ENCODE measurements at regions not wholly inside any gene's neighbourhood (a gene's known extent, or its start where the extent isn't known, plus 50 kb on each side); places are given as distances from the start of the nearest gene placed in this dataset.
"Not testable (repeated sequence)": the region's sequence is repeated elsewhere in the genome, so short reads cannot be mapped to it uniquely, and the experiment has no call there.

DNA sequence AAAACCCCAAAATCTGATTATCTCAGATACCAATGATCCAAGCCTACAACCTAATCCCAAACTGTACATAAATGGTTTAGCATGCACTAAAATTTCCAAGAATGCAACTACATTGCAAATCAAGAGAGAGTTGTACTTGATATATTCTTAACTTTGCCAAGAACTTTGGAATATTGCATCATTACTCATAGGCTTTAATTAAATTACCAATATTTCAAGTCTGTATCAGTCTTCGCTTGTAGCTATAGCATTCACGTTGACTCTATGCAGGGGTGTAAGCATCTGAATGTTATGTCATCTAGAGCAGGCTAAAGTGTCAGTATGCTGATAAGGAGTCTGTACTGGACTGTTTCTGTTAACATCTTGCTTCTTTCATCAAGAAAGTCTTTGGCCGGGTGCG is 56.3 kb downstream of the FOXI3 start:
- no peak overlapping the region for H3K27ac ChIP-seq (ENCODE audit: low read depth, low read length)
- H3K9me3 ChIP-seq (ENCODE audit: insufficient read depth, low read length), result no peaks in the 10 kb centered on the region
- no peak overlapping the region for H3K4me2 ChIP-seq (ENCODE audit: low read depth, low read length, poor library complexity, severe bottlenecking)
- H2AFZ ChIP-seq (ENCODE audit: low read depth, low read length, severe bottlenecking), result no peak overlapping the region
- H3K36me3 ChIP-seq (ENCODE audit: low read length), result no peaks in the 10 kb centered on the region
- TF ChIP-seq, protein P1, sequence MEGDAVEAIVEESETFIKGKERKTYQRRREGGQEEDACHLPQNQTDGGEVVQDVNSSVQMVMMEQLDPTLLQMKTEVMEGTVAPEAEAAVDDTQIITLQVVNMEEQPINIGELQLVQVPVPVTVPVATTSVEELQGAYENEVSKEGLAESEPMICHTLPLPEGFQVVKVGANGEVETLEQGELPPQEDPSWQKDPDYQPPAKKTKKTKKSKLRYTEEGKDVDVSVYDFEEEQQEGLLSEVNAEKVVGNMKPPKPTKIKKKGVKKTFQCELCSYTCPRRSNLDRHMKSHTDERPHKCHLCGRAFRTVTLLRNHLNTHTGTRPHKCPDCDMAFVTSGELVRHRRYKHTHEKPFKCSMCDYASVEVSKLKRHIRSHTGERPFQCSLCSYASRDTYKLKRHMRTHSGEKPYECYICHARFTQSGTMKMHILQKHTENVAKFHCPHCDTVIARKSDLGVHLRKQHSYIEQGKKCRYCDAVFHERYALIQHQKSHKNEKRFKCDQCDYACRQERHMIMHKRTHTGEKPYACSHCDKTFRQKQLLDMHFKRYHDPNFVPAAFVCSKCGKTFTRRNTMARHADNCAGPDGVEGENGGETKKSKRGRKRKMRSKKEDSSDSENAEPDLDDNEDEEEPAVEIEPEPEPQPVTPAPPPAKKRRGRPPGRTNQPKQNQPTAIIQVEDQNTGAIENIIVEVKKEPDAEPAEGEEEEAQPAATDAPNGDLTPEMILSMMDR (IDR thresholded peaks at IDR 0.05; ENCODE audit: insufficient read depth, low read length, poor library complexity, severe bottlenecking), result no peak
- no peak for TF ChIP-seq EZH2phosphoT487 (conservative IDR thresholded peaks at IDR 0.05; ENCODE audit: low read length)
- H3K4me3 ChIP-seq (ENCODE audit: insufficient read depth, low read length, poor library complexity, severe bottlenecking), result no peak overlapping the region
- no peaks in the 10 kb centered on the region for H3K9me2 ChIP-seq (replicated peaks; ENCODE audit: insufficient read depth, low read length)
- H3F3A ChIP-seq (ENCODE audit: insufficient read depth), result no peaks in the 10 kb centered on the region
- no peaks in the 10 kb centered on the region for H3K79me2 ChIP-seq (ENCODE audit: insufficient read depth, low read length)
- no peaks in the 10 kb centered on the region for H4K20me1 ChIP-seq (ENCODE audit: low read depth, low read length)
- no peaks in the 10 kb centered on the region for H3K27me3 ChIP-seq (ENCODE audit: low read length)
- H3K9ac ChIP-seq (ENCODE audit: low read length), result no peak overlapping the region

DNA sequence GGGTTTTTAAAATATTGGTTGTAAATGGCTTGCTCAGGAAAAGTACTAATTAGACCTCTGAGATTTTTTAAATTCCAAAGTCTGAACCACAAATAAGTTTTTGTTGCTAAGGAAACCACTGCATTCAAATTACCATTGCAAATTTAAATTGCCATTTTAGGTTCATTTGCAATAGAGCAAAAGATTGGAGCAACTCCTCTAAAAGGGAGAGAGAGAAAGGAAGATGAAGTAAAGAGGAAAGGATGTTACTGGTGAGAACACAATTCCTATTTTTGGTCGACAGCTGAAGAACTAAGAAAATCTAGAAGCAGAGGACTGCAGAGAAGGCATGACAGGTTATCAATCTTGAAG is 74.9 kb downstream of the FOXI3 start:
- H2AFZ ChIP-seq (ENCODE audit: low read depth, low read length, severe bottlenecking), result no peak overlapping the region
- no peak overlapping the region for H3K4me2 ChIP-seq (ENCODE audit: low read depth, low read length, poor library complexity, severe bottlenecking)
- H3K9me3 ChIP-seq (ENCODE audit: insufficient read depth, low read length), result no peaks in the 10 kb centered on the region
- H3K27ac ChIP-seq (ENCODE audit: low read depth, low read length), result no peak overlapping the region
- no peaks in the 10 kb centered on the region for H3K79me2 ChIP-seq (ENCODE audit: insufficient read depth, low read length)
- no peaks in the 10 kb centered on the region for H3F3A ChIP-seq (ENCODE audit: insufficient read depth)
- no peaks in the 10 kb centered on the region for H3K36me3 ChIP-seq (ENCODE audit: low read length)
- H3K9ac ChIP-seq (ENCODE audit: low read length), result no peak overlapping the region
- H3K9me2 ChIP-seq (replicated peaks; ENCODE audit: insufficient read depth, low read length), result no peaks in the 10 kb centered on the region
- H4K20me1 ChIP-seq (ENCODE audit: low read depth, low read length), result no peaks in the 10 kb centered on the region
- no peak overlapping the region for H3K4me3 ChIP-seq (ENCODE audit: insufficient read depth, low read length, poor library complexity, severe bottlenecking)
- H3K27me3 ChIP-seq (ENCODE audit: low read length), result no peaks in the 10 kb centered on the region
- no peak for TF ChIP-seq EZH2phosphoT487 (conservative IDR thresholded peaks at IDR 0.05; ENCODE audit: low read length)
- TF ChIP-seq, protein P1 (IDR thresholded peaks at IDR 0.05; ENCODE audit: insufficient read depth, low read length, poor library complexity, severe bottlenecking), result no peak

DNA sequence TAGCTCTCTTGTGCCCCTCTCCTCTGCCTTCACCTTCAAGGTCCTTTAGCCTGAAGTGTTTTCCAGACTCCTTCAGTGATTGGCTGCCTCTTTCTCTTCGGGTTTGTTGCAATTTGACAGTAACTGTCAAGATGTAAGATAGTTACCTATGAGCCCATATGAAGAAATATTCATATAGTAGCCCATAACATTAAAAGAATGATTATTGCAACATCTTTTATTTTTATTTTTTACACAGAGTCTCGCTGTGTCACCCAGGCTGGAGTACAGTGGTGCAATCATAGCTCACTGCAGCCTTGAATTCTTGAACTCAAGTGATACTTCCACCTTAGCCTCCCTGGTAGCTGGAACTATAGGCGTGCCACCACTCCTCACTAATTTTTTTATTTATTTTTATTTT is 80.5 kb downstream of the FOXI3 start:
- Histone ChIP-seq H3K4me2 (ENCODE audit: low read depth, low read length, poor library complexity, severe bottlenecking) (no peak overlapping the region), H4K20me1 (ENCODE audit: low read depth, low read length) (no peaks in the 10 kb centered on the region), H3K9me2 (replicated peaks; ENCODE audit: insufficient read depth, low read length) (no peaks in the 10 kb centered on the region), H3K27ac (ENCODE audit: low read depth, low read length) (no peak overlapping the region), H3K9ac (ENCODE audit: low read length) (no peak overlapping the region), H3K4me3 (ENCODE audit: insufficient read depth, low read length, poor library complexity, severe bottlenecking) (no peak overlapping the region), H3K9me3 (ENCODE audit: insufficient read depth, low read length) (no peaks in the 10 kb centered on the region), H2AFZ (ENCODE audit: low read depth, low read length, severe bottlenecking) (no peak overlapping the region), H3K36me3 (ENCODE audit: low read length) (no peaks in the 10 kb centered on the region), H3F3A (ENCODE audit: insufficient read depth) (no peaks in the 10 kb centered on the region), H3K79me2 (ENCODE audit: insufficient read depth, low read length) (no peaks in the 10 kb centered on the region), H3K27me3 (ENCODE audit: low read length) (no peaks in the 10 kb centered on the region)
- TF ChIP-seq, protein P1 (IDR thresholded peaks at IDR 0.05; ENCODE audit: insufficient read depth, low read length, poor library complexity, severe bottlenecking), result no peak
- TF ChIP-seq EZH2phosphoT487 (conservative IDR thresholded peaks at IDR 0.05; ENCODE audit: low read length), result no peak

DNA sequence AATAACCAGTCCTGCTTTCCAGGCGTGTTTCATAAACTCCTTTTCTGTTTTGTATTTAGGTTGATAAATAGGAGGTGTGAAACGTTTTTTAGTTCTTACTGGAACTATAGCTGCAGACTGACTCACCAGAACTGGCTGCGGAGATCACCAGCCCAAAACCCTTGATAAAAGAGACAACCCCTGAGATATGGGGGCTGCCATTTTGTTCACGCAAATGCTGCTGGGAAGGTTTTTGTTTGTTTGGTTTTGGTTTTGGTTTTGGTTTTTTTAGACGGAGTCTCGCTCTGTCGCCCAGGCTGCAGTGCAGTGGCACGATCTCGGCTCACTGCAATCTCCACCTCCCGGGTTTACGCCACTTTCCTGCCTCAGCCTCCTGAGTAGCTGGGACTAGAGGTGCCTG is 87.1 kb downstream of the FOXI3 start:
- H3K27me3 ChIP-seq (ENCODE audit: low read length); H3K9me2 ChIP-seq (replicated peaks; ENCODE audit: insufficient read depth, low read length); H3K9me3 ChIP-seq (ENCODE audit: insufficient read depth, low read length); H3F3A ChIP-seq (ENCODE audit: insufficient read depth); H3K36me3 ChIP-seq (ENCODE audit: low read length); H4K20me1 ChIP-seq (ENCODE audit: low read depth, low read length); H3K4me3 ChIP-seq (ENCODE audit: insufficient read depth, low read length, poor library complexity, severe bottlenecking); H3K27ac ChIP-seq (ENCODE audit: low read depth, low read length); H3K4me2 ChIP-seq (ENCODE audit: low read depth, low read length, poor library complexity, severe bottlenecking); H2AFZ ChIP-seq (ENCODE audit: low read depth, low read length, severe bottlenecking); H3K9ac ChIP-seq (ENCODE audit: low read length); H3K79me2 ChIP-seq (ENCODE audit: insufficient read depth, low read length): not testable (repeated sequence)

Data from SU-DHL-6 (cell line).